Naive thymus-derived CD4-positive, alpha-beta T cell (primary cell): ENCODE measurements at regions not wholly inside any gene's neighbourhood (a gene's known extent, or its start where the extent isn't known, plus 50 kb on each side); places are given as distances from the start of the nearest gene placed in this dataset.

Experiments used
- ATAC-seq: fragments of 150-1000 bp; cut with Tn5 transposase; 2 replicates; pipeline ENCODE4 v1.10.0; 2021; ENCODE audit warnings: mild to moderate bottlenecking, moderate library complexity
- CTCF ChIA-PET: fragments of 350-600 bp; sonication (Branson Sonifier 250); formaldehyde crosslinking; loops from one replicate; lab custom pipeline; 2021; ENCODE audit warnings: antibody characterized with exemption; lab: Charles Lee
- POLR2A ChIA-PET: fragments of 350-600 bp; sonication (Branson Sonifier 250); formaldehyde crosslinking; loops from one replicate; lab custom pipeline; 2021; ENCODE audit warnings: antibody characterized with exemption, inconsistent platforms; lab: Charles Lee
- DNase-seq, 9 donors: peaks; one replicate each; pipeline versions ENCODE4 v3.0.0 to v3.0.0-alpha.2; 2020 to 2022; ENCODE audit warnings: mixed read lengths in 1 of 9
- H3K27ac ChIP-seq: one replicate; pipeline ENCODE4 v1.7.0; 2013; ENCODE audit warnings: mild to moderate bottlenecking, low read depth, low read length, moderate library complexity
- H3K27me3 ChIP-seq, 2 donors: one replicate each; pipeline ENCODE4 v1.7.0; 2013; ENCODE audit warnings: low read length in 2 of 2, mild to moderate bottlenecking in 2 of 2, moderate library complexity in 2 of 2; ENCODE audit not compliant: control insufficient read depth in 2 of 2, insufficient read depth in 2 of 2
- H3K36me3 ChIP-seq, 3 experiments: 1 replicate in 2 of 3; 2 replicates in 1 of 3; pipeline ENCODE4 v1.7.0; 2013; ENCODE audit warnings: low read length in 3 of 3, mild to moderate bottlenecking in 3 of 3, moderate library complexity in 1 of 3; ENCODE audit not compliant: insufficient read depth in 3 of 3, control insufficient read depth in 2 of 3
- H3K4me1 ChIP-seq, 2 donors: one replicate each; pipeline ENCODE4 v1.7.0; 2013; ENCODE audit warnings: low read length in 2 of 2, mild to moderate bottlenecking in 2 of 2, moderate library complexity in 1 of 2; ENCODE audit not compliant: control insufficient read depth in 2 of 2, insufficient read depth in 2 of 2
- H3K4me3 ChIP-seq: 2 replicates; pipeline ENCODE4 v1.7.0; 2013; ENCODE audit warnings: mild to moderate bottlenecking, low read length
- H3K9me3 ChIP-seq, 3 experiments: 1 replicate in 2 of 3; 2 replicates in 1 of 3; pipeline ENCODE4 v1.7.0; 2013; ENCODE audit warnings: low read length in 3 of 3; ENCODE audit not compliant: control insufficient read depth in 2 of 3
- H3K27ac Mint-ChIP-seq, 9 donors: one replicate each; pipeline ENCODE4 v1.8.0; 2020 to 2022; ENCODE audit warnings: mixed read lengths in 9 of 9, mild to moderate bottlenecking in 8 of 9, moderate library complexity in 5 of 9, inconsistent platforms in 2 of 9
- H3K27me3 Mint-ChIP-seq, 5 donors: one replicate each; pipeline ENCODE4 v1.8.0; 2021 to 2022; ENCODE audit warnings: mixed read lengths in 5 of 5, mild to moderate bottlenecking in 1 of 5
- H3K36me3 Mint-ChIP-seq, 5 donors: one replicate each; pipeline ENCODE4 v1.8.0; 2020 to 2022; ENCODE audit warnings: mixed read lengths in 5 of 5, mild to moderate bottlenecking in 3 of 5, inconsistent platforms in 1 of 5
- H3K4me1 Mint-ChIP-seq, 7 donors: one replicate each; pipeline ENCODE4 v1.8.0; 2020 to 2022; ENCODE audit warnings: mixed read lengths in 7 of 7, mild to moderate bottlenecking in 3 of 7, inconsistent platforms in 1 of 7
- H3K4me3 Mint-ChIP-seq, 10 donors: one replicate each; pipeline ENCODE4 v1.8.0; 2020 to 2022; ENCODE audit warnings: mild to moderate bottlenecking in 10 of 10, mixed read lengths in 10 of 10, moderate library complexity in 6 of 10, inconsistent platforms in 2 of 10
- H3K9me3 Mint-ChIP-seq, 11 donors: one replicate each; pipeline ENCODE4 v1.8.0; 2020 to 2022; ENCODE audit warnings: mixed read lengths in 11 of 11, mild to moderate bottlenecking in 4 of 11, inconsistent platforms in 1 of 11, moderate library complexity in 1 of 11
- intact Hi-C, 2 donors: fragments of 100-400 bp; cut with micrococcal nuclease; formaldehyde crosslinking; loops; one replicate each; pipeline ENCODE4 v1.15.1; 2023

GRCh38 chr10:52911163-52911562, 138.6 kb upstream of the MBL2 start:
- DNase-seq (no peak), ATAC-seq (no peak)
- ChIA-PET CTCF (no interaction called here), POLR2A (no interaction called here)
- intact Hi-C loops, result no loop called here
- Histone ChIP-seq H3K27me3 (no peaks in the 10 kb centered on the region), H3K27ac (no peak overlapping the region), H3K4me3 (no peak overlapping the region), H3K9me3 (no peaks in the 10 kb centered on the region), H3K4me1 (no peaks in the 10 kb centered on the region), H3K36me3 (no peaks in the 10 kb centered on the region)
- H3K9me3 Mint-ChIP-seq, result peaks cover 0 to 3% (median 1%) of the 10 kb centered on the region in 11 donors
- H3K27me3 Mint-ChIP-seq, result no peaks in the 10 kb centered on the region
- H3K36me3 Mint-ChIP-seq, result no peaks in the 10 kb centered on the region
- H3K4me1 Mint-ChIP-seq, result no peaks in the 10 kb centered on the region
- H3K4me3 Mint-ChIP-seq, result no peak overlapping the region
- H3K27ac Mint-ChIP-seq, result no peak overlapping the region

- no peaks in the 10 kb centered on the region for H3K4me1 Mint-ChIP-seq
- H3K27me3 Mint-ChIP-seq, result no peaks in the 10 kb centered on the region
- no peaks in the 10 kb centered on the region for H3K4me1 ChIP-seq
- H3K27me3 ChIP-seq, result no peaks in the 10 kb centered on the region
- intact Hi-C loops, result no loop called here
- no peak overlapping the region for H3K27ac ChIP-seq
- no peaks in the 10 kb centered on the region for H3K9me3 ChIP-seq
- H3K4me3 ChIP-seq, result no peak overlapping the region
- POLR2A ChIA-PET, result no interaction called here
- DNase-seq (no peak), ATAC-seq (no peak)
- H3K36me3 ChIP-seq, result no peaks in the 10 kb centered on the region
- peaks cover 0 to 4% (median 2%) of the 10 kb centered on the region in 11 donors for H3K9me3 Mint-ChIP-seq
- H3K4me3 Mint-ChIP-seq, result no peak overlapping the region
- H3K36me3 Mint-ChIP-seq, result no peaks in the 10 kb centered on the region
- CTCF ChIA-PET, result no interaction called here
- H3K27ac Mint-ChIP-seq, result no peak overlapping the region
Measured at GRCh38 chr10:52908478-52908877, 135.9 kb upstream of the MBL2 start.

GRCh38 chr10:52906046-52906445, 133.5 kb upstream of the MBL2 start:
- ChIA-PET POLR2A (no interaction called here), CTCF (no interaction called here)
- Histone ChIP-seq H3K9me3 (no peaks in the 10 kb centered on the region), H3K36me3 (no peaks in the 10 kb centered on the region), H3K4me1 (no peaks in the 10 kb centered on the region), H3K27ac (no peak overlapping the region), H3K27me3 (no peaks in the 10 kb centered on the region), H3K4me3 (no peak overlapping the region)
- Mint-ChIP-seq H3K4me1 (no peaks in the 10 kb centered on the region), H3K27me3 (no peaks in the 10 kb centered on the region), H3K4me3 (no peak overlapping the region), H3K9me3 (peaks cover 0 to 5% (median 0%) of the 10 kb centered on the region in 11 donors), H3K36me3 (no peaks in the 10 kb centered on the region), H3K27ac (no peak overlapping the region)
- intact Hi-C loops, result no loop called here
- ATAC-seq, result no peak
- no peak for DNase-seq

- Histone ChIP-seq H3K9me3 (no peaks in the 10 kb centered on the region), H3K27ac (no peak overlapping the region), H3K4me3 (no peak overlapping the region), H3K27me3 (no peaks in the 10 kb centered on the region), H3K4me1 (no peaks in the 10 kb centered on the region), H3K36me3 (no peaks in the 10 kb centered on the region)
- DNase-seq (no peak), ATAC-seq (no peak)
- CTCF ChIA-PET, result no interaction called here
- intact Hi-C loops, result no loop called here
- Mint-ChIP-seq H3K4me3 (no peak overlapping the region), H3K27ac (no peak overlapping the region), H3K4me1 (no peaks in the 10 kb centered on the region), H3K36me3 (no peaks in the 10 kb centered on the region), H3K27me3 (no peaks in the 10 kb centered on the region), H3K9me3 (peaks cover 0 to 4% (median 0%) of the 10 kb centered on the region in 11 donors)
- POLR2A ChIA-PET, result no interaction called here
Measured at GRCh38 chr10:52903397-52903938, 130.9 kb upstream of the MBL2 start.

GRCh38 chr10:52900593-52900992, 128.0 kb upstream of the MBL2 start:
- intact Hi-C loops, result no loop called here
- H3K4me3 Mint-ChIP-seq, result no peak overlapping the region
- Histone ChIP-seq H3K27ac (no peak overlapping the region), H3K4me3 (no peak overlapping the region), H3K36me3 (no peaks in the 10 kb centered on the region), H3K4me1 (no peaks in the 10 kb centered on the region), H3K27me3 (no peaks in the 10 kb centered on the region), H3K9me3 (no peaks in the 10 kb centered on the region)
- H3K36me3 Mint-ChIP-seq, result no peaks in the 10 kb centered on the region
- POLR2A ChIA-PET, result no interaction called here
- DNase-seq (no peak), ATAC-seq (no peak)
- no peaks in the 10 kb centered on the region for H3K27me3 Mint-ChIP-seq
- H3K4me1 Mint-ChIP-seq, result no peaks in the 10 kb centered on the region
- CTCF ChIA-PET, result no interaction called here
- peaks cover 0 to 10% (median 2%) of the 10 kb centered on the region in 11 donors for H3K9me3 Mint-ChIP-seq
- no peak overlapping the region for H3K27ac Mint-ChIP-seq

GRCh38 chr10:52897162-52897561, 124.6 kb upstream of the MBL2 start:
- ChIA-PET POLR2A (no interaction called here), CTCF (no interaction called here)
- Mint-ChIP-seq H3K9me3 (peaks cover 0 to 16% (median 0%) of the 10 kb centered on the region in 11 donors), H3K36me3 (no peaks in the 10 kb centered on the region), H3K27ac (no peak overlapping the region), H3K4me3 (no peak overlapping the region), H3K27me3 (no peaks in the 10 kb centered on the region), H3K4me1 (no peaks in the 10 kb centered on the region)
- intact Hi-C loops, result no loop called here
- no peak for ATAC-seq
- H3K27ac ChIP-seq, result no peak overlapping the region
- DNase-seq, result no peak
- H3K4me1 ChIP-seq, result no peaks in the 10 kb centered on the region
- H3K36me3 ChIP-seq, result no peaks in the 10 kb centered on the region
- H3K9me3 ChIP-seq, result no peaks in the 10 kb centered on the region
- H3K4me3 ChIP-seq, result no peak overlapping the region
- no peaks in the 10 kb centered on the region for H3K27me3 ChIP-seq

GRCh38 chr10:52895059-52895458, 122.5 kb upstream of the MBL2 start:
- H3K27me3 Mint-ChIP-seq, result no peaks in the 10 kb centered on the region
- H3K9me3 Mint-ChIP-seq, result peaks cover 0 to 16% (median 0%) of the 10 kb centered on the region in 11 donors
- POLR2A ChIA-PET, result no interaction called here
- no peaks in the 10 kb centered on the region for H3K4me1 Mint-ChIP-seq
- Histone ChIP-seq H3K9me3 (no peaks in the 10 kb centered on the region), H3K36me3 (no peaks in the 10 kb centered on the region), H3K27me3 (no peaks in the 10 kb centered on the region), H3K4me3 (no peak overlapping the region), H3K27ac (no peak overlapping the region), H3K4me1 (no peaks in the 10 kb centered on the region)
- no peak overlapping the region for H3K4me3 Mint-ChIP-seq
- no peaks in the 10 kb centered on the region for H3K36me3 Mint-ChIP-seq
- DNase-seq (no peak), ATAC-seq (no peak)
- H3K27ac Mint-ChIP-seq, result no peak overlapping the region
- CTCF ChIA-PET, result no interaction called here
- intact Hi-C loops, result no loop called here
